Cardiac muscle cell (in vitro differentiated cells and primary cell): ENCODE measurements at regions not wholly inside any gene's neighbourhood (a gene's known extent, or its start where the extent isn't known, plus 50 kb on each side); places are given as distances from the start of the nearest gene placed in this dataset.

Source experiments
- DNase-seq, 2 donors: peaks; one replicate each; pipeline versions ENCODE4 v3.0.0 to v3.0.0-alpha.2; 2010 to 2017; ENCODE audit warnings: low read depth in 1 of 2, low spot score in 1 of 2
- H3K27ac ChIP-seq: fragments of 200-600 bp; sonication (generic); 2 replicates; pipeline ENCODE4 v1.5.1; 2016
- H3K27me3 ChIP-seq: fragments of 200-600 bp; sonication (generic); 2 replicates; pipeline ENCODE4 v1.6.0; 2016; ENCODE audit warnings: control low read depth
- H3K36me3 ChIP-seq: fragments of 200-600 bp; sonication (generic); 2 replicates; pipeline ENCODE4 v1.5.1; 2016; ENCODE audit warnings: control low read depth
- H3K4me1 ChIP-seq: fragments of 200-600 bp; sonication (generic); 2 replicates; pipeline ENCODE4 v1.8.1; 2017; ENCODE audit warnings: low read depth, mild to moderate bottlenecking, mixed run types
- H3K4me3 ChIP-seq: fragments of 200-600 bp; sonication (generic); 2 replicates; pipeline ENCODE4 v1.5.1; 2016; ENCODE audit warnings: mild to moderate bottlenecking
- H3K9me3 ChIP-seq: fragments of 200-600 bp; sonication (generic); 2 replicates; pipeline ENCODE4 v1.5.1; 2017; ENCODE audit warnings: low read depth, mild to moderate bottlenecking, control low read depth
- TF ChIP-seq, protein P1 (sequence below): IDR thresholded peaks from 2 replicates; pipeline ENCODE4 v1.5.1; 2012; ENCODE audit warnings: low read depth, mild to moderate bottlenecking, low read length

DNA sequence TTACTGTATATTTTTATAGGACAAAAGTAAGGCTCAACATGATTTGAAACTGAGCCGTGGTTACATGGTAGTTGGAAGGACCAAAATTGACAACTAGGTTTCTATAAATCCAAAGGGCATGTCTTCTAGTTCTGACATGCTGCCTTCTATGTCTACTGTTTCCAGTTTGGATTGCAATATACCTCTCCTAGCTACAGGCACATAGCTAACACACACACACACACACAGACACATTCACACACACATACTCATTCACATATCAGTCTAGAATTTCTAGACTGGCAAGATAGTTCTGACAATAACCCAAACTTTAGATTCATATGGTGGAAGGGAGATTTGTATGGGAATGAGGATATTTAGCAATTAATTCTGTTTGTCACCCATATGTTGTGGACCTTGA is 544.8 kb upstream of the CAMK1G start:
- TF ChIP-seq, protein P1, sequence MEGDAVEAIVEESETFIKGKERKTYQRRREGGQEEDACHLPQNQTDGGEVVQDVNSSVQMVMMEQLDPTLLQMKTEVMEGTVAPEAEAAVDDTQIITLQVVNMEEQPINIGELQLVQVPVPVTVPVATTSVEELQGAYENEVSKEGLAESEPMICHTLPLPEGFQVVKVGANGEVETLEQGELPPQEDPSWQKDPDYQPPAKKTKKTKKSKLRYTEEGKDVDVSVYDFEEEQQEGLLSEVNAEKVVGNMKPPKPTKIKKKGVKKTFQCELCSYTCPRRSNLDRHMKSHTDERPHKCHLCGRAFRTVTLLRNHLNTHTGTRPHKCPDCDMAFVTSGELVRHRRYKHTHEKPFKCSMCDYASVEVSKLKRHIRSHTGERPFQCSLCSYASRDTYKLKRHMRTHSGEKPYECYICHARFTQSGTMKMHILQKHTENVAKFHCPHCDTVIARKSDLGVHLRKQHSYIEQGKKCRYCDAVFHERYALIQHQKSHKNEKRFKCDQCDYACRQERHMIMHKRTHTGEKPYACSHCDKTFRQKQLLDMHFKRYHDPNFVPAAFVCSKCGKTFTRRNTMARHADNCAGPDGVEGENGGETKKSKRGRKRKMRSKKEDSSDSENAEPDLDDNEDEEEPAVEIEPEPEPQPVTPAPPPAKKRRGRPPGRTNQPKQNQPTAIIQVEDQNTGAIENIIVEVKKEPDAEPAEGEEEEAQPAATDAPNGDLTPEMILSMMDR, result no peak
- Histone ChIP-seq H3K36me3 (no peaks in the 10 kb centered on the region), H3K27ac (no peak overlapping the region), H3K4me1 (no peaks in the 10 kb centered on the region), H3K4me3 (no peak overlapping the region), H3K9me3 (no peaks in the 10 kb centered on the region), H3K27me3 (no peaks in the 10 kb centered on the region)
- no peak for DNase-seq

DNA sequence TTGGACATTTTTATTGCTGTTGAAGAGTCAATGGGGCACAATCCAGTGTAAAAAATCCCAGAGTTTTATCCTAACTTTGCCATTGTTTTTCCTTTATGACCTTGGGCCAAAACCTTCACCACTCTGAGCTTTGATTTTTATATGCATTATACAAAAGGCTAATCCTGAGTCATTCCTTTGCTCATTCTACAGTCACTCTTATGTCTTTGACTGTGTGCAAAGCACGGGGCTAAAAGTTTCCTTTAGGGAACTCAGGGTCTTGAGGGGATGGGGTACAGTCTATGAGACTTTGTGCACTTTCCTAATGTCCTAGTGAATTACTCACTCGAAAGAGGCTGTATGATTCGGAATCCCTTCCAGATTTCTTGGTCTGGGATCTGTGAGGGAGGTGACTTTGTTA is 543.2 kb upstream of the CAMK1G start:
- no peak overlapping the region for H3K4me3 ChIP-seq
- no peak for DNase-seq
- TF ChIP-seq, protein P1, result no peak
- H3K4me1 ChIP-seq, result no peaks in the 10 kb centered on the region
- no peaks in the 10 kb centered on the region for H3K9me3 ChIP-seq
- no peaks in the 10 kb centered on the region for H3K27me3 ChIP-seq
- H3K27ac ChIP-seq, result no peak overlapping the region
- H3K36me3 ChIP-seq, result no peaks in the 10 kb centered on the region

DNA sequence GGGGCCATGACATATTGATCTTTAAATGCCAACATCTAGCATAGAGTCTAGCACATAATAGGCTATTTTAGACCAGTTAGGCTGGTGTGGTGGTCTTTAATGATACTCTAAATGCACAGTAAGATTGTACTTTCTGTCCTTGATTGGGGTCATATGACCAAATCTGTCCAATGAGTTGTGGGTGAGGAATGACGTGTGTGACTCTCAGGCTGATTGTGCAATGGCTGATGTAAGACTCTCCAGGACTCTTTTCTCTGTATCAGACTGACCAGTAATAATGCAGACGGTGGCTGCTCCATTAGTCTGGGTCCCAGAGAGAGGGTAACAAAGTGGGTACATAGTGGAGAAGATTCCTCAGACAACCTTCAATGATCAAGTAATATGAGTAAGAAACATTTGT is 541.6 kb upstream of the CAMK1G start:
- Histone ChIP-seq H3K27me3 (no peaks in the 10 kb centered on the region), H3K27ac (no peak overlapping the region), H3K36me3 (no peaks in the 10 kb centered on the region), H3K9me3 (no peaks in the 10 kb centered on the region), H3K4me1 (no peaks in the 10 kb centered on the region), H3K4me3 (no peak overlapping the region)
- peak in 1 of 2 donors; percentile 6 for DNase-seq
- TF ChIP-seq, protein P1, result no peak

DNA sequence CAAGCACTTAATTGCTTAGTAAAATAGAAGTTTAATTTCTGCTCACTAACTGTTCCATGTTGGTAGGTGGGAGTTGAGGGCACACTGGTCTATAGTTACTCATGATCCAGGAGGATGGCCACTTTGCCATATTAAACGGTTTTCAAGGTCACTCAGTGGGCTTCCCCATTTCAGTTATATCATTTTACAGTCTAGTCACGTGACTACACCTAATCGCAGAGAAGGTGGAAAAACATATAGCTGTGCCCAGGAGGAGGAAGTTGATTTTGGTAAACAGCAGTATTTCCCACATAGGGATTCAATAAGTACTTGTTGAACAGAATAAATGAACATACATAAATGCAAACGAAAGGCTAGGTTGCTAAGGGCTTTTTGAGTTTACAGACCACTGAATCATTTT is 541.1 kb upstream of the CAMK1G start:
- Histone ChIP-seq H3K36me3 (no peaks in the 10 kb centered on the region), H3K27ac (no peak overlapping the region), H3K4me3 (no peak overlapping the region), H3K9me3 (no peaks in the 10 kb centered on the region), H3K4me1 (no peaks in the 10 kb centered on the region), H3K27me3 (no peaks in the 10 kb centered on the region)
- TF ChIP-seq, protein P1, result no peak
- no peak for DNase-seq

DNA sequence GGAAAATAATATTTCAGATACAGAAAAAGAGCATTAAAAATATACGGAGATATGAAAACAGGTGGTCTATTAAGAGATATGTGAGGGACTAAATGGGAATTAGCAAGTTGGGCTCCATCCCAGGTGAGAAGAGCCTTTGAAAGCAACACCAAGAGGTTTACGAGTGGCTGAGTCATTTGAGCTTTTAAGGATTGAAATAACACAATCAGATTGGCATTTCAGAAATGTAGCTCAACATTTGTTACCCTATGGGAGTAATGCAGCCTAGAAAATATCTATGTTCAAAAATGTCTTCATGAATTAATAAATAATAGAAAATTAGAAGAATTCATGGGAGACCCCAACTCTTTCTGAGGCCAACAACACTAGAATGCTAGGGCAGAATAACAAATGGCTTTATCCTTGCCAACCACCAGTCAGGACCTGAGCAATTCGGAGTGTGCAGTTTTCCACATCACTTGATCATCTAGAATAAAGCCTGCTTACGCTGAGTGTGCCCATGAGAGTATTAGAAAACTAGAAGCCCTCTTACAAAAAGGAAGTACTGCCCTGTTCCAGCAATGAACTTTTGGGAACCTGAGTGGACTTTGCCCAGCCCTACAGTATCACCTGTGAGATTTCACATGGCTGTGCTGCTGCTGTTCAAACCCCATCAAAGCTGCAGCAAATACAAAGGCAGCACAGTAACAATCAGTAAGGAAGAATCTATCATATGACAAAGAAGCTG is 538.0 kb upstream of the CAMK1G start:
- no peak for DNase-seq
- TF ChIP-seq, protein P1, result no peak
- Histone ChIP-seq H3K4me3 (no peak overlapping the region), H3K36me3 (no peaks in the 10 kb centered on the region), H3K9me3 (no peaks in the 10 kb centered on the region), H3K27ac (no peak overlapping the region), H3K27me3 (no peaks in the 10 kb centered on the region), H3K4me1 (no peaks in the 10 kb centered on the region)
